Suprapubic skin (tissue), 4 donors: ENCODE measurements at regions not wholly inside any gene's neighbourhood (a gene's known extent, or its start where the extent isn't known, plus 50 kb on each side); places are given as distances from the start of the nearest gene placed in this dataset.

Experiments used
- DNase-seq, 2 donors: peaks; one replicate each; pipeline ENCODE4 v3.0.0-alpha.2; 2019; ENCODE audit warnings: low spot score in 2 of 2
- H3K27ac ChIP-seq: fragments of 200-600 bp; sonication (generic); one replicate; pipeline ENCODE4 v1.5.1; 2019
- H3K27me3 ChIP-seq: fragments of 200-600 bp; sonication (generic); one replicate; pipeline ENCODE4 v1.5.1; 2019
- H3K36me3 ChIP-seq: fragments of 200-600 bp; sonication (generic); one replicate; pipeline ENCODE4 v1.5.1; 2019
- H3K4me1 ChIP-seq: fragments of 200-600 bp; sonication (generic); one replicate; pipeline ENCODE4 v1.5.1; 2019
- H3K4me3 ChIP-seq: fragments of 200-600 bp; sonication (generic); one replicate; pipeline ENCODE4 v1.5.1; 2019; ENCODE audit warnings: mild to moderate bottlenecking
- H3K9me3 ChIP-seq: fragments of 200-600 bp; sonication (generic); one replicate; pipeline ENCODE4 v1.5.1; 2019
- EP300 ChIP-seq: sonication (generic); formaldehyde crosslinking; IDR thresholded peaks from one replicate; pipeline ENCODE4 v1.6.1; 2017; ENCODE audit warnings: antibody characterized with exemption
- POLR2A ChIP-seq, 2 donors: fragments of 450-650 bp; IDR thresholded peaks; one replicate each; pipeline ENCODE4 v1.6.1; 2017; ENCODE audit warnings: antibody characterized with exemption in 2 of 2, mild to moderate bottlenecking in 2 of 2, moderate library complexity in 2 of 2
- POLR2AphosphoS5 ChIP-seq, 3 donors: sonication (generic); formaldehyde crosslinking; IDR thresholded peaks; one replicate each; pipeline ENCODE4 v1.6.1; 2017; ENCODE audit warnings: antibody characterized with exemption in 3 of 3
- WGBS: methylation state at CpG from one replicate; pipeline ENCODE4 v1.1.5; 2018; 5-methylcytosine and 5-hydroxymethylcytosine counted together
- TF ChIP-seq, protein P1 (sequence below), 2 donors: fragments of 200-600 bp in 1 of 2; fragments of 450-650 bp in 1 of 2; sonication (generic) in 1 of 2; IDR thresholded peaks; one replicate each; pipeline ENCODE4 v1.5.1; 2016 to 2019; ENCODE audit warnings: antibody characterized with exemption in 2 of 2, mild to moderate bottlenecking in 1 of 2, moderate library complexity in 1 of 2

- 68% methylated on average over 22 of the region's 23 CpGs for WGBS
- DNase-seq: no peak
- no peaks in the 10 kb centered on the region for H3K36me3 ChIP-seq
- H3K27ac ChIP-seq: no peak overlapping the region
- peaks cover 5% of the 10 kb centered on the region for H3K27me3 ChIP-seq
- peaks cover 10% of the 10 kb centered on the region for H3K4me1 ChIP-seq
- H3K4me3 ChIP-seq: no peak overlapping the region
- no peaks in the 10 kb centered on the region for H3K9me3 ChIP-seq
- TF ChIP-seq POLR2AphosphoS5 (IDR thresholded peaks at IDR 0.05) (no peak), EP300 (no peak), POLR2A (IDR thresholded peaks at IDR 0.05) (no peak)
- TF ChIP-seq, protein P1, sequence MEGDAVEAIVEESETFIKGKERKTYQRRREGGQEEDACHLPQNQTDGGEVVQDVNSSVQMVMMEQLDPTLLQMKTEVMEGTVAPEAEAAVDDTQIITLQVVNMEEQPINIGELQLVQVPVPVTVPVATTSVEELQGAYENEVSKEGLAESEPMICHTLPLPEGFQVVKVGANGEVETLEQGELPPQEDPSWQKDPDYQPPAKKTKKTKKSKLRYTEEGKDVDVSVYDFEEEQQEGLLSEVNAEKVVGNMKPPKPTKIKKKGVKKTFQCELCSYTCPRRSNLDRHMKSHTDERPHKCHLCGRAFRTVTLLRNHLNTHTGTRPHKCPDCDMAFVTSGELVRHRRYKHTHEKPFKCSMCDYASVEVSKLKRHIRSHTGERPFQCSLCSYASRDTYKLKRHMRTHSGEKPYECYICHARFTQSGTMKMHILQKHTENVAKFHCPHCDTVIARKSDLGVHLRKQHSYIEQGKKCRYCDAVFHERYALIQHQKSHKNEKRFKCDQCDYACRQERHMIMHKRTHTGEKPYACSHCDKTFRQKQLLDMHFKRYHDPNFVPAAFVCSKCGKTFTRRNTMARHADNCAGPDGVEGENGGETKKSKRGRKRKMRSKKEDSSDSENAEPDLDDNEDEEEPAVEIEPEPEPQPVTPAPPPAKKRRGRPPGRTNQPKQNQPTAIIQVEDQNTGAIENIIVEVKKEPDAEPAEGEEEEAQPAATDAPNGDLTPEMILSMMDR (IDR thresholded peaks at IDR 0.05): no peak
Measured at GRCh38 chr18:78639006-78639950, 340.3 kb upstream of the SALL3 start.

DNA sequence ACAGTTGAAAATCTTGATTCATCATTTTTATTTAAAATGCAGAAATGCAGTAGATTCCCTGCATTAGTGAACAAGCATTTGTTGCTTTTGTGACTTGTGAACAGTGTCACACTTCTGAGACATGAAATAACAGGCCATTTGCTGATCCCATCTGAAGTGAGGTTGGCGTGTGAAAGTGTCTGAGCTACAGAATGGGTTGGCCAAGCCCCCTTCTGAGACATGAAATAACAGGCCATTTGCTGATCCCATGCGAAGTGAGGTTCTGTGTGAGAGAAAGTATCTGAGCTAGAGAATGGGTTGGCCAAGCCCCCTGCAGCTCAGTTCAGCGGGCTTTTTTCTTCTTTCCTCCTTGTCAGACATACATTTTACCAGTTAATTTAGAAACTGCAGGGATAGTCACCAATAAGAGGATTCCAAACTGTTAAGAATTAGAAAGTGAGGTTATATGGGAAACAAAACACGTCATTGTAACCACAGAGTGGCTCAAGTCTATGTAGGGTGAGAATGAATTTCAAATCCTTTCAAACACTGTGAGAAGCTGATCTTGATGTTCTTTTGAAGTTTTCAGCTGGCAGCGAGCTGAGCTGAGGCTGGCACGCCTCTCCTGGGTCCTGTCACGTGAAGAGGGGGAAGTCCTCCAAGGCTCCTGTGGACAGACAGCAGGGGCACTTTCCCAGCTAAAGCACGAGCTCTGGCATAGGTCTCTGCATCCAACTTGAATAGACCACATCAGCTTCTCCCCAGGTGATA is 339.2 kb upstream of the SALL3 start:
- H3K4me1 ChIP-seq: peaks cover 10% of the 10 kb centered on the region
- no peak overlapping the region for H3K4me3 ChIP-seq
- H3K36me3 ChIP-seq: no peaks in the 10 kb centered on the region
- no peaks in the 10 kb centered on the region for H3K9me3 ChIP-seq
- 69% methylated on average over 8 of the region's 8 CpGs for WGBS
- TF ChIP-seq POLR2AphosphoS5 (IDR thresholded peaks at IDR 0.05) (no peak), EP300 (no peak), POLR2A (IDR thresholded peaks at IDR 0.05) (no peak)
- TF ChIP-seq, protein P1 (IDR thresholded peaks at IDR 0.05): no peak
- no peak for DNase-seq
- peaks cover 6% of the 10 kb centered on the region for H3K27me3 ChIP-seq
- H3K27ac ChIP-seq: no peak overlapping the region

DNA sequence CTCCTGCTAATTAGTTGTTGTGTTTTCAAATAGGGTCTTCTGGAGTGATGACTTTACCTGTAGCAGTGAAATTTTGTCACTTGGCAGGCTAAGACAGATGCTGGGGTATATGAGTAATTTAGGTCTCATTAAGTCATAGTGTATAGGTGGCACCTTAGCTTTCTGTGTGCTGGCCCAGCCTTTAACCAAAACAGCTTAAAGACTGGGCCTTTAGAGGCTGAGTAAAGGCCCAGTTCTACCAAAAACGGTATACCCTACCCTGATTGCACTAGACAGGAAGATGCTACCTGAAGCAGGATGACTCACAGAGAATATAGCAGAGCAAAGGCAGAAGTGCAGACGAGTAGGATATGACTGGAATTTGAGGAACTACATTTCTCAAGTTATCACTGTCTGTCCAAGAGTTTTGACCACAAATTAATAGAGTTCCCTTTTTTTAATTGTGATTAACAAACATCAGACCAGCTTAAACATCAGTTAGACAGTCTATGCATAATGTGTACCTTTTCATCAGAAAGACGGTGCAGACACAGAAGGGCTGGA is 337.9 kb upstream of the SALL3 start:
- H3K9me3 ChIP-seq: no peaks in the 10 kb centered on the region

DNA sequence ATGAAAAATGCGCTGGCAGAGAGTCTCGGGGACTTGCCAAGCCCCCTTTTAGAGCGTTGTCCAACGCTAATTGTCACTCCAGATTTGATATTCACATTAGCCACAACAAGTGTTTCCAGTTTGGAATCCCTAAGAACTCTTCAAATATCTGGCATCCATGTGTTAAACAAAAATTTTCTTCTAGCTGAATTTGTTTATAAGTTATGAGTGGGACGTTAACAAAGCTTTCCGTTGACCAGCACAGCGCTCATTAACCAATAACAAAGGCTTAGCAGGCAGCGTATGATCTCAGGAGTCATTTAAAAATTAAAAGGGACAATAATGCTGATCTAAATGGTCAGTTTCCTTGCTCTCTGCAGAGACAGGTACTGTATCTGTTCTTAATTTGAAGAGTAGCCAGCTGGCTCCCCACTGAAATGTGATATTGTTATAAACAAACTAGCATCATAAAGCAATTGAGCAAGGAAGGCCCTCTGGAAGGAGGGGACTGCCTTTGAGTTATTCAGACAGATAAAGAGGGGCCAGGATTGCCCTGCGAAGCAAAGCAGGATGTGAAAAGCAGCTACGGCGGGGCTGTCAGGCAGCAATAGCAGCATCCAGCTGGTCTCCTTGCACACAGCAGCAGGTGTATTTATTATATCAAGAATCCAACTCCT is 337.2 kb upstream of the SALL3 start:
- Histone ChIP-seq H3K4me3 (no peak overlapping the region), H3K9me3 (no peaks in the 10 kb centered on the region), H3K4me1 (peaks cover 10% of the 10 kb centered on the region), H3K27me3 (peaks cover 6% of the 10 kb centered on the region), H3K27ac (no peak overlapping the region), H3K36me3 (no peaks in the 10 kb centered on the region)
- 40% methylated on average over 11 of the region's 11 CpGs for WGBS
- TF ChIP-seq POLR2AphosphoS5 (IDR thresholded peaks at IDR 0.05) (no peak), POLR2A (IDR thresholded peaks at IDR 0.05) (no peak), EP300 (no peak)
- TF ChIP-seq, protein P1 (IDR thresholded peaks at IDR 0.05): no peak
- DNase-seq: no peak

More for the DNA sequence above, 337.9 kb upstream of the SALL3 start:
- Histone ChIP-seq H3K27ac (no peak overlapping the region), H3K27me3 (peaks cover 6% of the 10 kb centered on the region), H3K4me3 (no peak overlapping the region), H3K36me3 (no peaks in the 10 kb centered on the region), H3K4me1 (peaks cover 10% of the 10 kb centered on the region)
- no peak for DNase-seq
- WGBS: 38% methylated on average over 3 of the region's 3 CpGs
- TF ChIP-seq, protein P1 (IDR thresholded peaks at IDR 0.05): no peak
- TF ChIP-seq POLR2AphosphoS5 (IDR thresholded peaks at IDR 0.05): no peak
- TF ChIP-seq EP300: no peak
- TF ChIP-seq POLR2A (IDR thresholded peaks at IDR 0.05): no peak
